ENCODE measurements at regions not wholly inside any gene's neighbourhood (a gene's known extent, or its start where the extent isn't known, plus 50 kb on each side); places are given as distances from the start of the nearest gene placed in this dataset.
A peak's percentile ranks its signal among the peaks of the same experiment; 100 is the strongest.
"Not testable (repeated sequence)": the region's sequence is repeated elsewhere in the genome, so short reads cannot be mapped to it uniquely, and the experiment has no call there.

GRCh38 chr3:95254758-95255157, 1191.9 kb downstream of the NSUN3 start:
- DNase-seq (ENCODE audit: low read depth, low spot score): no peak

GRCh38 chr3:95265129-95265528, 1202.3 kb downstream of the NSUN3 start:
- DNase-seq (ENCODE audit: low read depth, low spot score): no peak

- no peak for DNase-seq (ENCODE audit: low read depth, low spot score)
Observed at GRCh38 chr3:95271395-95271794, 1208.5 kb downstream of the NSUN3 start.

GRCh38 chr3:95272166-95272565, 1209.3 kb downstream of the NSUN3 start:
- DNase-seq (ENCODE audit: low read depth, low spot score): no peak

- no peak for DNase-seq (ENCODE audit: low read depth, low spot score)
Observed at GRCh38 chr3:95272781-95273180, 1209.9 kb downstream of the NSUN3 start.

GRCh38 chr3:95277613-95278012, 1214.8 kb downstream of the NSUN3 start:
- peak; percentile 18 for DNase-seq (ENCODE audit: low read depth, low spot score)

GRCh38 chr3:95280711-95281352, 1218.0 kb downstream of the NSUN3 start:
- DNase-seq (ENCODE audit: low read depth, low spot score): no peak

- peak; percentile 27 for DNase-seq (ENCODE audit: low read depth, low spot score)
Observed at GRCh38 chr3:95289295-95289694, 1226.4 kb downstream of the NSUN3 start.

- DNase-seq (ENCODE audit: low read depth, low spot score): no peak
Observed at GRCh38 chr3:95297581-95297980, 1234.7 kb downstream of the NSUN3 start.

- peak; percentile 70 for DNase-seq (ENCODE audit: low read depth, low spot score)
Observed at GRCh38 chr3:95302044-95302443, 1239.2 kb downstream of the NSUN3 start.

GRCh38 chr3:95310560-95310959, 1247.7 kb downstream of the NSUN3 start:
- no peak for DNase-seq (ENCODE audit: low read depth, low spot score)

GRCh38 chr3:95311272-95311671, 1248.4 kb downstream of the NSUN3 start:
- no peak for DNase-seq (ENCODE audit: low read depth, low spot score)

GRCh38 chr3:95312650-95313049, 1249.8 kb downstream of the NSUN3 start:
- no peak for DNase-seq (ENCODE audit: low read depth, low spot score)

- peak; percentile 82 for DNase-seq (ENCODE audit: low read depth, low spot score)
Observed at GRCh38 chr3:95319921-95320494, 1257.1 kb downstream of the NSUN3 start.

GRCh38 chr3:95327478-95327877, 1264.6 kb downstream of the NSUN3 start:
- DNase-seq (ENCODE audit: low read depth, low spot score): no peak

GRCh38 chr3:95333826-95334225, 1271.0 kb downstream of the NSUN3 start:
- DNase-seq (ENCODE audit: low read depth, low spot score): no peak

GRCh38 chr3:95334461-95334860, 1271.6 kb downstream of the NSUN3 start:
- DNase-seq (ENCODE audit: low read depth, low spot score): no peak

- no peak for DNase-seq (ENCODE audit: low read depth, low spot score)
Observed at GRCh38 chr3:95335517-95335916, 1272.7 kb downstream of the NSUN3 start.

GRCh38 chr3:95338446-95338845, 1275.6 kb downstream of the NSUN3 start:
- DNase-seq (ENCODE audit: low read depth, low spot score): no peak

- DNase-seq (ENCODE audit: low read depth, low spot score): no peak
Observed at GRCh38 chr3:95341314-95341713, 1278.5 kb downstream of the NSUN3 start.

- no peak for DNase-seq (ENCODE audit: low read depth, low spot score)
Observed at GRCh38 chr3:95343228-95343627, 1280.4 kb downstream of the NSUN3 start.

GRCh38 chr3:95343767-95344166, 1280.9 kb downstream of the NSUN3 start:
- no peak for DNase-seq (ENCODE audit: low read depth, low spot score)

- DNase-seq (ENCODE audit: low read depth, low spot score): not testable (repeated sequence)
Observed at GRCh38 chr3:95347936-95348335, 1285.1 kb downstream of the NSUN3 start.

- DNase-seq (ENCODE audit: low read depth, low spot score): no peak
Observed at GRCh38 chr3:95348879-95349278, 1286.0 kb downstream of the NSUN3 start.
